ENCODE measurements at regions not wholly inside any gene's neighbourhood (a gene's known extent, or its start where the extent isn't known, plus 50 kb on each side); places are given as distances from the start of the nearest gene placed in this dataset.

- Histone ChIP-seq H2AFZ (ENCODE audit: low read depth, low read length) (no peak overlapping the region), H3K4me3 (replicated peaks in 1 of 3; ENCODE audit: insufficient read depth in 1 of 3, low read depth in 1 of 3, low read length in 3 of 3) (no peak overlapping the region), H3K4me2 (ENCODE audit: insufficient read depth, low read length) (no peak overlapping the region), H3K4me1 (ENCODE audit: control insufficient read depth, extremely low read depth, insufficient read depth, low read length) (no peaks in the 10 kb centered on the region), H3K27ac (ENCODE audit: insufficient read depth, low read depth, low read length) (no peak overlapping the region), H3K9me1 (replicated peaks; ENCODE audit: control insufficient read depth, extremely low read depth, insufficient read depth, low read length) (no peaks in the 10 kb centered on the region), H3K36me3 (ENCODE audit: control insufficient read depth in 2 of 2, extremely low read depth in 1 of 2, insufficient read depth in 2 of 2, low read length in 2 of 2) (no peaks in the 10 kb centered on the region), H3K27me3 (ENCODE audit: control insufficient read depth in 2 of 2, insufficient read depth in 2 of 2, low read length in 2 of 2) (no peaks in the 10 kb centered on the region), H3K79me2 (ENCODE audit: control insufficient read depth, insufficient read depth, low read length) (no peaks in the 10 kb centered on the region), H3K9me3 (replicated peaks; ENCODE audit: control insufficient read depth, insufficient read depth, low read length) (no peaks in the 10 kb centered on the region), H4K20me1 (replicated peaks; ENCODE audit: control insufficient read depth, extremely low read depth, insufficient read depth, low read length) (no peaks in the 10 kb centered on the region), H3K9ac (replicated peaks; ENCODE audit: extremely low read depth, insufficient read depth, low read length) (no peak overlapping the region)
- DNase-seq (ENCODE audit: low read depth, low spot score) (no peak), FAIRE-seq (no peak)
- no peak for TF ChIP-seq POLR2A (IDR thresholded peaks at IDR 0.05; ENCODE audit: low read depth, low read length)
- TF ChIP-seq POLR2AphosphoS5 (IDR thresholded peaks at IDR 0.05; ENCODE audit: insufficient read depth, low read depth, low read length) = no peak
- no peak for TF ChIP-seq JUN (IDR thresholded peaks at IDR 0.05; ENCODE audit: borderline replicate concordance, insufficient read depth, insufficient read length, low read depth)
- TF ChIP-seq GATA2 (IDR thresholded peaks at IDR 0.05; ENCODE audit: insufficient read depth, insufficient read length, low read depth, low read length) = no peak
- TF ChIP-seq EZH2 (IDR thresholded peaks at IDR 0.05; ENCODE audit: borderline replicate concordance, low read depth, low read length, severe bottlenecking) = no peak
- no peak for TF ChIP-seq CTCF (IDR thresholded peaks at IDR 0.05; ENCODE audit: extremely low read depth in 1 of 2, insufficient read depth in 1 of 2, low read depth in 1 of 2, low read length in 2 of 2)
- TF ChIP-seq FOS (IDR thresholded peaks at IDR 0.05; ENCODE audit: borderline replicate concordance, insufficient read depth, low read length) = no peak
- CTCF ChIA-PET = no interaction called here
- dilution Hi-C loops (cut with MboI; ENCODE audit: extremely low pct_ligation_motif_present, low sequenced_read_pairs) = no loop called here
- POLR2A ChIA-PET = no interaction called here
- intact Hi-C loops (cut with micrococcal nuclease) = no loop called here
- no TSS peak for BruUV-seq (replicated peaks)
These were observed 536.4 kb upstream of the ADGRL3 start for GRCh38 chr4:60663769-60664168.

GRCh38 chr4:60682901-60683300 lies 517.2 kb upstream of the ADGRL3 start:
- Histone ChIP-seq H3K4me3 (replicated peaks in 1 of 3; ENCODE audit: insufficient read depth in 1 of 3, low read depth in 1 of 3, low read length in 3 of 3) (no peak overlapping the region), H3K4me2 (ENCODE audit: insufficient read depth, low read length) (no peak overlapping the region), H3K9me1 (replicated peaks; ENCODE audit: control insufficient read depth, extremely low read depth, insufficient read depth, low read length) (no peaks in the 10 kb centered on the region), H3K9me3 (replicated peaks; ENCODE audit: control insufficient read depth, insufficient read depth, low read length) (no peaks in the 10 kb centered on the region), H3K27me3 (ENCODE audit: control insufficient read depth in 2 of 2, insufficient read depth in 2 of 2, low read length in 2 of 2) (no peaks in the 10 kb centered on the region), H4K20me1 (replicated peaks; ENCODE audit: control insufficient read depth, extremely low read depth, insufficient read depth, low read length) (no peaks in the 10 kb centered on the region), H3K4me1 (ENCODE audit: control insufficient read depth, extremely low read depth, insufficient read depth, low read length) (no peaks in the 10 kb centered on the region), H2AFZ (ENCODE audit: low read depth, low read length) (no peak overlapping the region), H3K36me3 (ENCODE audit: control insufficient read depth in 2 of 2, extremely low read depth in 1 of 2, insufficient read depth in 2 of 2, low read length in 2 of 2) (no peaks in the 10 kb centered on the region), H3K9ac (replicated peaks; ENCODE audit: extremely low read depth, insufficient read depth, low read length) (no peak overlapping the region), H3K27ac (ENCODE audit: insufficient read depth, low read depth, low read length) (no peak overlapping the region), H3K79me2 (ENCODE audit: control insufficient read depth, insufficient read depth, low read length) (no peaks in the 10 kb centered on the region)
- ChIA-PET POLR2A (no interaction called here), CTCF (no interaction called here)
- BruUV-seq (replicated peaks) = no TSS peak
- DNase-seq (ENCODE audit: low read depth, low spot score) (no peak), FAIRE-seq (no peak)
- dilution Hi-C loops (cut with MboI; ENCODE audit: extremely low pct_ligation_motif_present, low sequenced_read_pairs) = no loop called here
- no peak for TF ChIP-seq GATA2 (IDR thresholded peaks at IDR 0.05; ENCODE audit: insufficient read depth, insufficient read length, low read depth, low read length)
- TF ChIP-seq POLR2AphosphoS5 (IDR thresholded peaks at IDR 0.05; ENCODE audit: insufficient read depth, low read depth, low read length) = no peak
- TF ChIP-seq POLR2A (IDR thresholded peaks at IDR 0.05; ENCODE audit: low read depth, low read length) = no peak
- no peak for TF ChIP-seq MYC (IDR thresholded peaks at IDR 0.05; ENCODE audit: low read depth, low read length)
- no peak for TF ChIP-seq JUN (IDR thresholded peaks at IDR 0.05; ENCODE audit: borderline replicate concordance, insufficient read depth, insufficient read length, low read depth)
- no peak for TF ChIP-seq EZH2 (IDR thresholded peaks at IDR 0.05; ENCODE audit: borderline replicate concordance, low read depth, low read length, severe bottlenecking)
- TF ChIP-seq FOS (IDR thresholded peaks at IDR 0.05; ENCODE audit: borderline replicate concordance, insufficient read depth, low read length) = no peak
- TF ChIP-seq MAX (IDR thresholded peaks at IDR 0.05; ENCODE audit: insufficient read depth, insufficient read length) = no peak
- TF ChIP-seq CTCF (IDR thresholded peaks at IDR 0.05; ENCODE audit: extremely low read depth in 1 of 2, insufficient read depth in 1 of 2, low read depth in 1 of 2, low read length in 2 of 2) = no peak
- intact Hi-C loops (cut with micrococcal nuclease) = no loop called here
